ENCODE measurements at regions not wholly inside any gene's neighbourhood (a gene's known extent, or its start where the extent isn't known, plus 50 kb on each side); places are given as distances from the start of the nearest gene placed in this dataset.

GRCh38 chr2:15782009-15782751, 158.2 kb upstream of the MYCN start:
- in situ Hi-C loops (cut with HindIII; ENCODE audit: low pct_unique_long_range_greater_than_20kb, low sequenced_read_pairs), result no loop called here
- TF ChIP-seq JUND (IDR thresholded peaks at IDR 0.05; ENCODE audit: low read depth), result no peak
- DNase-seq (ENCODE audit: low read depth in 1 of 2, low spot score in 1 of 2), result no peak

DNA sequence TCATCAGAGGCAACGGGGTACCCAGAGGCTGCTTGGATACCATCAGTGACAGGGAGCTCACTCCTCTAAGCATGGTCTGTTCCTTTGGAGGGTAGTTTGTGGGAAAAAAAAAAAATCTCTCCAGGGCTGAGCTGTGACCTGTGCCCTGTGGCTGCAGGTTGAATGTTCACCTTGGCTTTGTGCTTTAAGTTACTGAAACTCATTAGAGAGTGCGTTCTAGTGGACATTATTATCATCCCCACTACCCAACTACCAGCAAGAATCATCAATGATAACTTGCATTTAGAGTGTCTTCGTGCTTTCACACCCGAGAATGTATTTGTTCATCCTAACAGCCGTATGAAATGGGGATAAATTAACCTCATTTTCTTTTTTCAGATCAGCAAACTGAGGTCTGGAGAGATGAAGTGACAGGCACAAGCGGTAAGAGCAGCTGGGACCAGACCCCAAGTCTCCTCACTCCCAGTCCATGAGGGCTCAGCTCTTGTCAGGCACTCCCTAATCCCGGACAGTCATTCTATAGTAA, 157.5 kb upstream of the MYCN start:
- in situ Hi-C loops (cut with HindIII; ENCODE audit: low pct_unique_long_range_greater_than_20kb, low sequenced_read_pairs), result no loop called here
- no peak for TF ChIP-seq JUND (IDR thresholded peaks at IDR 0.05; ENCODE audit: low read depth)
- DNase-seq (ENCODE audit: low read depth in 1 of 2, low spot score in 1 of 2), result no peak

DNA sequence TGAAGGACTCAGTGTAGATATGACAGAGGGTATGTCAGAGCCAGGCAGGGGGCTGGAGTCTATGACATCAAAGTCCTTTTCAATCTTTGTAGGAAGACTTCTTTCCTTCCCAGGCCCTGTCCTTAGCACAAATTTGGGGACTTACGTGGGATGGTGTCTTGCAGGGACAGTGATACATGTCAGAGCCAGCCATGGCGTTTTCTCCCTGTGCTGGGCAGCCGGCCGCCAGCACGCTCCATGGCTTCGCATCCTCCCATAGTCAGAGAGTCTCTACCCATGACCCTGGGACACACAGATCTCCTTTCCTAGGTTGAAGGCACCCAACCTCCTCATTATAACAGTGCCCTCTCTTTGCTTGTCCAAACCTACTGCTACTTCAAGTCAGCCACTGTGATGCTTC, 156.9 kb upstream of the MYCN start:
- in situ Hi-C loops (cut with HindIII; ENCODE audit: low pct_unique_long_range_greater_than_20kb, low sequenced_read_pairs), result no loop called here

GRCh38 chr2:15784106-15784885, 156.1 kb upstream of the MYCN start:
- in situ Hi-C loops (cut with HindIII; ENCODE audit: low pct_unique_long_range_greater_than_20kb, low sequenced_read_pairs), result no loop called here
- TF ChIP-seq JUND (IDR thresholded peaks at IDR 0.05; ENCODE audit: low read depth), result no peak
- DNase-seq (ENCODE audit: low read depth in 1 of 2, low spot score in 1 of 2), result no peak

More for the DNA sequence above, 156.9 kb upstream of the MYCN start:
- no peak for DNase-seq (ENCODE audit: low read depth in 1 of 2, low spot score in 1 of 2)
- no peak for TF ChIP-seq JUND (IDR thresholded peaks at IDR 0.05; ENCODE audit: low read depth)

DNA sequence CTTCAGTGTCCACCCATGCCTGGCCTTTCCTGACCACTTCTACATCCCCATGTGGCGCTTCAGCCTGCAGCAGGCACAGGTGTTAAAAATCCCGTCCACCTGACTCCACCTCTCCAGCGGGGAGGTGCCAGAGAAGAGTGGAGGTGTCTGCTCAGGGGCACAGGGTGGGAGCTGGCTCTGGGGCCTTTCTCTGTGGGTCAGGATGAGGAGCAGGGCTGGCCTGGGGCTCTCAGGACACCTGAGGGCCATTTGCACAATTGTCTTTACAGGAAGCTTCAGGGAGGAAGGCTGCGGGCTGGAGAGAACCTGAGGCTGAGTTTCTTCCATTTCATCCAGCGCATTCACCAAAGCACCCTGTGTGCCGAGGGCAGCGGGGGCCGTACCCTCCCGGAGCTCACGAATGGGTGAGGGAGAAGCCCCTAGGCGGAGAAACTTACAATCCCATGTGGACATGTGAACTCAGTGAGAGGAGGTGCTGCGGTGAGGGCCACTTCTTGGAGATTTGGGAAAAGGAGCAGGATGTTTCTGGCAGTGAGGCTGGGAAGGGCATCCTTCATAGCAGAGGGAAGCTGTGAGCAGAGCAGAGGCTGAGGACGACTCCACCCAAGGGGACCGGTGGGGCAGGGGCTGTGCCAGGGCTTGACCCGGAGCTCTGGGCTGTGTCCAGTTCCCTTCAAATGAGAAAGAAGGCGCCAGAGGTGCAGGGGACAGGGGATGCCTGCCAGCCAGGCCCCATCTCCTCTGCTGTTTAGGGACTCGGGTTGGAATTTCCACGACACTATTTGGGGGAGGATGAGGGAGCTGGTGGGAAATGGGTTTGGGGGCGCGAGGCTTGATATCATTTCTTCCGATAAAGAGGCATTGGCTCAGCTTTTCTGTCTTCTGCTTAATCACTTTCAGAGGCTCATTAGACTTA, 155.2 kb upstream of the MYCN start:
- TF ChIP-seq JUND (IDR thresholded peaks at IDR 0.05; ENCODE audit: low read depth), result no peak
- no peak for DNase-seq (ENCODE audit: low read depth in 1 of 2, low spot score in 1 of 2)
- in situ Hi-C loops (cut with HindIII; ENCODE audit: low pct_unique_long_range_greater_than_20kb, low sequenced_read_pairs), result no loop called here

DNA sequence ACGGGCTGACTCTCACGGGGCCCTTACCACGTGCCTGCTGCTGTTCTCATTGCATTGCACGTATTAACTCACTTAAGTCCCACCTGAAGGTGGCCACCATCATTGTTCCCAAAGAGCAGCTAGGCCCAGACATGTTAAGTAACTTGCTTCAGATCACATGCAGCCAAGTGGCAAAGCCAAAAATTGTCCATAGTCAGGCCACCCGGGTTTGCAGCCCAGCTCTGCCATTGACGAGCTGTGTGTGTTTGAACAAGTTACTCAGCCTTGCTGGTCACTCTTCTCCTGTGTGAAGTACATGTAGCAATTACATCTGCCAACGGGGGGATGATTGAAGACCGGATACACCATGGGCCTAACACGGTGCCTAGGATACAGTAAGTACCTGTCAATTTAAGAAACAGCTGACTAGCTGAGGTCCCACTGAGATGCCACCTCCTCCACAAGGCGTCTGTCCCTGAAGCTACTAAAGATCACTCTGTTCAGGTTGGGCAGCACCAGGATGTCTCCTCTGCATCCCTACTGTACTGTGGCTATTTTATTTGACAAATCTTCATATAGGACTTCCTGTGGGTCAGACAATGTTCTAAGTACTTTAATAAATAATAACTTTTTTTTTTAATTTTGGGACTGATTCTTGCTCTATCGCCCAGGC, 154.2 kb upstream of the MYCN start:
- DNase-seq (ENCODE audit: low read depth in 1 of 2, low spot score in 1 of 2), result no peak
- in situ Hi-C loops (cut with HindIII; ENCODE audit: low pct_unique_long_range_greater_than_20kb, low sequenced_read_pairs), result no loop called here
- no peak for TF ChIP-seq JUND (IDR thresholded peaks at IDR 0.05; ENCODE audit: low read depth)

DNA sequence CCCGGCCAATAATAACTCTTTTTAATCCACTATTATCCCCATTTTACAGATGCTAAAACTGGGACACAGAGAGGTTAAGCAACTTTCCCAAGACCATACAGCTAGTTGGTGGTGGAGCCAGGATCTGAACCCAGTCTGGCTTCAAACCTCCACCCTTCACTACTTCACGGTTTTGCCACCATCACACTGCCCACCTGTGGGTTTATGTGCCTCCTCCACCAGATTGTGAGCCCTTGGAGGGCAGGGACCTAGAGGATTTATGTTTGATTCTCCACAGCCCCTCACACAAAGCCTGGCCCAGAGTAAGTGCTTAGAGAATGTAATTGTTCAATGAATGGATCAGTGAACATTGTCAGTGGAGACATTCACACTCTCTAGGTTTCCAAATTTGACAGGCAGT, 153.4 kb upstream of the MYCN start:
- TF ChIP-seq JUND (IDR thresholded peaks at IDR 0.05; ENCODE audit: low read depth), result no peak
- in situ Hi-C loops (cut with HindIII; ENCODE audit: low pct_unique_long_range_greater_than_20kb, low sequenced_read_pairs), result no loop called here
- DNase-seq (ENCODE audit: low read depth in 1 of 2, low spot score in 1 of 2), result no peak

DNA sequence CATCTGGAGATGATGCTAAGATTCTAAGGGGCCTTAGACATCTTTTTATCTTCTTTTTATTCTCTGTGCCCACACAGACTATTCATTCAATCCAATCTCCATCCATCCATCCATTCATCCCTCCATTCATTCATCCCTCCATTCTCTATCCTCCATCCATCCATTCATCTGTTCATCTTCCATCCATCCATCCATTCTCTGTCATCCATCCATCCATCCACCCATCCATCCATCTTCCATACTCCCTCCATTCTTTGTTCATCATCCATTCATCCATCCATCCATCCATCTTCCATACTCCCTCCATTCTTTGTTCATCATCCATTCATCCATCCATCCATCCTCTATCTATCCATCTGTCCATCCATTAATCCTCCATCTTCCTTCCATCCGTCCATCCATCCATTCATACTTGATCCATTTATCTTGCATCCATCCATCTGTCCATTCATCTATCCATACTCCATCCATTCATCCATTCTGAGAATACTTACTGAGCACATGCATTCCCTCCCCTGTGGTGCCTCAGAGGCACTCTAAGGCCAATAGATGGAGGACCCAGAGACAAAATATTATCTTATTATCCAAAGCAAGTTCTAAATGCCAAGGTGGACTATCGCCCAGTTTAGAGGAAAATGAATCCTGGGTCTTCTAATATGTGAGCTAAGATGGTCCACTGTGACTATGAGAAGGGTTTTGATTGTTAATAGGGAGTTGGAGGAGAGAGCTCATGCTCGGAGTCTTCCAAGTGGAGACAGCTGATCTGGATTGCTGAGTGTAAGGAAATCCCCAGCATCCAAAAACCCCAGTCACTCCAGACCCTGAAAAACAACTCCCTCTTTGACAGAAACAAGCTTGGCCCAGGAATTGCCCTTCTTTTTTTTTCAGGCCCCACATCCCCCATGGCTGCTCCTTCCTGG, 152.6 kb upstream of the MYCN start:
- no peak for DNase-seq (ENCODE audit: low read depth in 1 of 2, low spot score in 1 of 2)
- TF ChIP-seq JUND (IDR thresholded peaks at IDR 0.05; ENCODE audit: low read depth), result no peak
- in situ Hi-C loops (cut with HindIII; ENCODE audit: low pct_unique_long_range_greater_than_20kb, low sequenced_read_pairs), result no loop called here

GRCh38 chr2:15788455-15788829, 151.9 kb upstream of the MYCN start:
- TF ChIP-seq JUND (IDR thresholded peaks at IDR 0.05; ENCODE audit: low read depth), result no peak
- no peak for DNase-seq (ENCODE audit: low read depth in 1 of 2, low spot score in 1 of 2)
- in situ Hi-C loops (cut with HindIII; ENCODE audit: low pct_unique_long_range_greater_than_20kb, low sequenced_read_pairs), result no loop called here

DNA sequence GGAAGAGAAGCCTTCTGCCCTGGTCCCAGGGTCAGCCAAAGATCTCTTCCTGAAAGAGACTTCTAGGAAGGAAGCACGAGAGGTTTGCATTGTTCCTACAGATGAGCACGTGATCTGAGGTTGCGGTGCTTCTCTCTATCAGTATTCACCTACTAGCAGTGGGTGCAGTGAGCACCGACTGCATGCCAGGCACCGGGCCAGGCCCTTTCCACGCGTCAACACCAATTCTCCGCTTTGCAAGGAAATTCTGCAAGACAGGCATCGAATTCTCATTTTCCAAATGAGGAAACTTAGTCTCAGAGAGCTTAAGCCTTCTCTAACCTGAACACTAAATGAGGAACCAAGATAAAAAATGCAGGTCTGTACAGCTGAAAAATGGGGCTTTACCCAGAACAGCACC, 151.5 kb upstream of the MYCN start:
- TF ChIP-seq JUND (IDR thresholded peaks at IDR 0.05; ENCODE audit: low read depth), result no peak
- no peak for DNase-seq (ENCODE audit: low read depth in 1 of 2, low spot score in 1 of 2)
- in situ Hi-C loops (cut with HindIII; ENCODE audit: low pct_unique_long_range_greater_than_20kb, low sequenced_read_pairs), result no loop called here

DNA sequence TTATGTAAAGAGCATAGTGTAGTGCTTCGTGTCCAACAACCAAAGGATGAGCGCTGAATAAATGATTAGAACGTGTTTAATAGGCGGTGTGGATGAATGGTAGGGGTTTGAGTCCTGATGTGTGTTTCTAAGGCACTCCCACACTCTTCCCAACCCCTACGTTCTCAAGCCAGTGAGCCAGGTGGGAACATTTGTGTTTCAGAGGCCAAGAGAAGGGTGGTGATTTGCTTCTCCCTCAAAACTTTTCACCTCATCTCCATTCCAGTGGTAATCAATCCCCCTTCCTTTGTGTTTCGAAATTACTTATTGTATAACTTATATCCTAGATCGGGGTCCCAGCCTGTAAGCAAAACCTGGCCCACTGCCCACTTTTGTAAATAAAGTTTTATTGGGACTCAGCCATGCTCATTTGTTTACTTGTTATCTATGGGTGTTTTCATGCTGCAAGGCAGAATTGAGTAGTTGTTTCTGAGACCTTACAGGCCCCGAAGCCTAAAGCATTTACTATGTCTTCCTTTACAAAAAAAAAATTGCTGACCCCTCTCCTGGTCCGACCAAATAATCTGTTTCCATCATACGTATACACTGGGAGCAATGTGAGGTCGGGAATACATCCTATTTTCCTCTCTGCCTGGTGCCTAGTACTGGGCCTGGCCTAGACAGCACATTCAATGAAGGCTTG, 150.8 kb upstream of the MYCN start:
- no peak for TF ChIP-seq JUND (IDR thresholded peaks at IDR 0.05; ENCODE audit: low read depth)
- in situ Hi-C loops (cut with HindIII; ENCODE audit: low pct_unique_long_range_greater_than_20kb, low sequenced_read_pairs), result no loop called here
- no peak for DNase-seq (ENCODE audit: low read depth in 1 of 2, low spot score in 1 of 2)

Data from T47D (cell line).